ENCODE measurements at regions not wholly inside any gene's neighbourhood (a gene's known extent, or its start where the extent isn't known, plus 50 kb on each side); places are given as distances from the start of the nearest gene placed in this dataset.

DNA sequence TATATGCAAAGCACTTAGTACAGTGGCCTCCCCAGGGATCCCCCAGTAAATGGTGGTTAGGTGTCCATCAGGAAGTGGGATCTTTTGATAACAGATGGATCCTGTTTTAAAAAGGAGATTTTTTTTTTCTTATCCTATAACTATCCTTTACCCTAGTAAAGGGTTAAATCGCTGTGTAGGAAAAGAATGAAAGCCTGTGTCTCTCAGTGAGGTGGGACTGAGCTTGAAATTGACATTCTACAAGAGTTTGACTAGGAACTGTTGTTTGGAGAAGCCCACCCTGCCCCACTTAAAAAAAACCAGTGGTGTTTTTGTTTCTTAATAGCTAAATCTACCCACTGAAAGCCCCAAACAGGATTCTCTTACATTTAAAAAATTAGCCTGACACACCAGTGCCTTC is 112.2 kb upstream of the EGLN3 start:
- Histone ChIP-seq H3K36me3 (no peaks in the 10 kb centered on the region), H3K27me3 (no peaks in the 10 kb centered on the region), H3K4me1 (peaks cover 0 to 51% (median 31%) of the 10 kb centered on the region in 12 donors), H3K4me3 (no peak overlapping the region), H3K27ac (peak overlapping the region in 11 of 12 donors; percentile 35 to 86 (median 73)), H3K9me3 (no peaks in the 10 kb centered on the region)
- ATAC-seq (no peak), DNase-seq (no peak)
- TF ChIP-seq, protein P1, sequence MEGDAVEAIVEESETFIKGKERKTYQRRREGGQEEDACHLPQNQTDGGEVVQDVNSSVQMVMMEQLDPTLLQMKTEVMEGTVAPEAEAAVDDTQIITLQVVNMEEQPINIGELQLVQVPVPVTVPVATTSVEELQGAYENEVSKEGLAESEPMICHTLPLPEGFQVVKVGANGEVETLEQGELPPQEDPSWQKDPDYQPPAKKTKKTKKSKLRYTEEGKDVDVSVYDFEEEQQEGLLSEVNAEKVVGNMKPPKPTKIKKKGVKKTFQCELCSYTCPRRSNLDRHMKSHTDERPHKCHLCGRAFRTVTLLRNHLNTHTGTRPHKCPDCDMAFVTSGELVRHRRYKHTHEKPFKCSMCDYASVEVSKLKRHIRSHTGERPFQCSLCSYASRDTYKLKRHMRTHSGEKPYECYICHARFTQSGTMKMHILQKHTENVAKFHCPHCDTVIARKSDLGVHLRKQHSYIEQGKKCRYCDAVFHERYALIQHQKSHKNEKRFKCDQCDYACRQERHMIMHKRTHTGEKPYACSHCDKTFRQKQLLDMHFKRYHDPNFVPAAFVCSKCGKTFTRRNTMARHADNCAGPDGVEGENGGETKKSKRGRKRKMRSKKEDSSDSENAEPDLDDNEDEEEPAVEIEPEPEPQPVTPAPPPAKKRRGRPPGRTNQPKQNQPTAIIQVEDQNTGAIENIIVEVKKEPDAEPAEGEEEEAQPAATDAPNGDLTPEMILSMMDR (IDR thresholded peaks at IDR 0.05) = no peak
- no peak for TF ChIP-seq POLR2A (IDR thresholded peaks at IDR 0.05)
- WGBS, 4 donors = 72 to 94% (median 86%) methylated on average over 1 of the region's 1 CpG
- intact Hi-C loops (cut with DNase I) = loop anchor here in 5 of 10 donors (2.0 to 10.0 kb wide), 7 partner anchors 20 to 169 kb away; partner anchors contain the start of gene EGLN3 (in 3 of the 5)

DNA sequence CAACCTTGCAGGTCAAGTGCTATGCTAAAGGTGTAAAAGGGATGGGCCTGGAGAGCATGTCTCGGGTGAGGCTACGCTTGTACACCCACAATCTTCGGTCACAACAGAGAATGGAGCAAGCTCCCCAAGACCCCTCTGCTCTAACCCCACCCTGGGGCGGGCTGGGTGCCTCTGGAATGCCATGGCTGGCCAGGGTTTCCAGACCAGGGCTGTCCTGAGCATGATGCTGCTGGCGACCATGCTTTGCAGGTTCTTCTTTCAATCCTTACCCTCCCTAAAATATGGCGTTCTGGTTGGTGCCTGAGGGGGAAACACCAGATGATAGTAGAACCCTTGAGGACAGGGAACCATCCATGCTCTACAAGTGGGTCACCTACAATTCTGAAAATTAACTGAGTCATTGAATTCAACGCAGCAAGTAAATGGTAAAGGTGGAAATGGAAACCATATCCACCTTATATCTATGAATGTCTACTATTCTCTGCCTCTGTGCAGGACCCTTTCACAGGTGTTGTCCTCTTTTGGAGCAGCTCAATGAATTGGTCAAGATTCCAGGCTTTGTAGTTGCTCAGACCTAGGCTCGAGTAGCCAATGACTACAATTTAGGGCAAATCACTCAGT is 111.6 kb upstream of the EGLN3 start:
- no peak for DNase-seq
- Histone ChIP-seq H3K4me3 (no peak overlapping the region), H3K9me3 (no peaks in the 10 kb centered on the region), H3K27ac (peak overlapping the region in 7 of 12 donors; percentile 45 to 96 (median 74)), H3K27me3 (no peaks in the 10 kb centered on the region), H3K4me1 (peaks cover 0 to 51% (median 31%) of the 10 kb centered on the region in 12 donors), H3K36me3 (no peaks in the 10 kb centered on the region)
- intact Hi-C loops (cut with DNase I) = loop anchor here in 5 of 10 donors (2.0 to 10.0 kb wide), 7 partner anchors 20 to 170 kb away; partner anchors contain the start of gene EGLN3 (in 3 of the 5)
- no peak for TF ChIP-seq POLR2A (IDR thresholded peaks at IDR 0.05)
- TF ChIP-seq, protein P1 (IDR thresholded peaks at IDR 0.05) = no peak
- no peak for ATAC-seq
- WGBS, 4 donors = 95 to 98% (median 96%) methylated on average over 8 of the region's 8 CpGs

DNA sequence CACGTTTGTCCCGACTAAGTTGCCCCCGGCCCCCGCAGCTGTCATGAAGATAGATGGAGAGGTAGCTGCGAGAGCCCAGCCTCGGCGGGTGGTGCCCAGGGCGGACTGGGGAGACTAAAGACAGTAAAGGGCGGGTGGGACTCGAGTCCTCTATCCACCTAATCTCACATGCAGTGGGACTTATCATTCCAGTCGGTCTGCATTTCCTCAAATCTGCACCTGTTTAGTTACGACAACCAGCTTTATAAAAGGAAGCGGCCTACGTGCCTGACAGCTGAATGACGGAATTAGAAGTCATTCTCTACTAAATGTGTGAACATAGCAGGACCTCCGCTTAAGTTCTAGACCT is 109.8 kb upstream of the EGLN3 start:
- Histone ChIP-seq H3K4me1 (peaks cover 0 to 43% (median 32%) of the 10 kb centered on the region in 12 donors), H3K27ac (peak overlapping the region; percentile 83 to 98 (median 95)), H3K36me3 (no peaks in the 10 kb centered on the region), H3K27me3 (no peaks in the 10 kb centered on the region), H3K4me3 (peak overlapping the region; percentile 37 to 82 (median 64)), H3K9me3 (no peaks in the 10 kb centered on the region)
- no peak for TF ChIP-seq POLR2A (IDR thresholded peaks at IDR 0.05)
- TF ChIP-seq, protein P1 (IDR thresholded peaks at IDR 0.05) = no peak
- WGBS, 4 donors = 11 to 25% (median 17%) methylated on average over 14 to 16 of the region's 16 CpGs
- DNase-seq (no peak), ATAC-seq (peak; percentile 9 to 34 (median 32))
- intact Hi-C loops (cut with DNase I) = loop anchor here in 6 of 10 donors (1.0 to 10.0 kb wide), 9 partner anchors 21 to 172 kb away; partner anchors contain the start of gene EGLN3 (in 4 of the 6)

DNA sequence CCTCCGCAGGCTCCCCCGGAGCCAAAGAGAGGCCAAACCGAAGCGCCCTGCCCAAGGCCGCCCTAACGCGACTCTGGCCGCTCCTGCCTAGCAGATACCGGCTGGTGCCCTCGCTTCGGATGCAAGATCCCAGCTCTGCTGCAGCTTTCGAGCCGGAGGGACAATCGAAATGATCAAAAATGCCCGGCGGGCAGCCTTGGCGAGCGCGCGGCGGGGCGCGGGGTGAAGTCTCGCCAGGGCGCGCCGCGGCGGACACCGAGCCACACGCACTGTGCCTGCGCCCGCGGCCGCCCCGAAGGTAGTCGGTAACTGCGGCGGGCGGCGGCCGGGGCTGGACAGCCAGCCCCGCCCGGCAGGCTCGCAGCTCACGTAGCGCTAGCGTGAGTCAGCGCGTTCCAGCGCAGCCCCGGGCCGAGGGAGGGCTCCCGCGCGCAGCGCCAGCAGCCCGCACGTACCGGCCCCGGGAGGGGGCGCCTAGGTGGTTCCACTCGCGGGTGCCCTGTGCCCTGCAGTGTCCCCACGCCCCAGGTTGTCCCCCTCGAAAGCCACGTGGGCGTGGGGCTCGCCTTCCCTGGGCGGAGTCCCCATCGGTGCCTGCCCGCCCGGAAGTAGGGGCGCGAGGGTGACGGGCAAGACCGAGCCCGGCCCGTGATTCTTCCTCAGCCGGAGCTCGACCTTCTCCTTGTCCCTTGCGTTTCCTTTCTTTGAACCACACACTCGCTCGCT is 109.2 kb upstream of the EGLN3 start:
- 0 to 2% (median 1%) methylated on average over 20 to 84 of the region's 84 CpGs for WGBS, 4 donors
- H3K27ac ChIP-seq = peak overlapping the region; percentile 83 to 98 (median 95)

More for the DNA sequence above, 109.2 kb upstream of the EGLN3 start:
- Histone ChIP-seq H3K4me3 (peak overlapping the region; percentile 37 to 82 (median 64)), H3K9me3 (no peaks in the 10 kb centered on the region), H3K4me1 (peaks cover 0 to 43% (median 29%) of the 10 kb centered on the region in 12 donors), H3K27me3 (no peaks in the 10 kb centered on the region), H3K36me3 (no peaks in the 10 kb centered on the region)
- DNase-seq (peak; percentile 83 to 91 (median 87)), ATAC-seq (peak; percentile 57 to 96 (median 93))
- peak; percentile 24 to 76 for TF ChIP-seq POLR2A (IDR thresholded peaks at IDR 0.05)
- TF ChIP-seq, protein P1 (IDR thresholded peaks at IDR 0.05) = peak; percentile 6 to 54 (median 38)
- intact Hi-C loops (cut with DNase I) = loop anchor here in 8 of 10 donors (1.0 to 10.0 kb wide), 9 partner anchors 21 to 172 kb away; partner anchors contain the start of gene EGLN3 (in 4 of the 8)

Measured in heart left ventricle (tissue), 16 donors.